ENCODE measurements at regions not wholly inside any gene's neighbourhood (a gene's known extent, or its start where the extent isn't known, plus 50 kb on each side); places are given as distances from the start of the nearest gene placed in this dataset.

GRCh38 chr16:62224646-62225209 lies 188.5 kb upstream of the CDH8 start:
- Mint-ChIP-seq H3K9me3 (peaks cover 5% of the 10 kb centered on the region), H3K27ac (no peak overlapping the region), H3K27me3 (no peaks in the 10 kb centered on the region), H3K4me1 (no peaks in the 10 kb centered on the region), H3K36me3 (ENCODE audit: low read depth) (no peaks in the 10 kb centered on the region), H3K4me3 (no peak overlapping the region)
- POLR2A ChIA-PET, result no interaction called here
- no peak for TF ChIP-seq CTCF (IDR thresholded peaks at IDR 0.05)
- intact Hi-C loops (cut with micrococcal nuclease), result no loop called here
- DNase-seq (no peak), ATAC-seq (ENCODE audit: low read depth) (no peak)
- CTCF ChIA-PET, result no interaction called here

- no peak overlapping the region for H3K4me3 Mint-ChIP-seq
- no peaks in the 10 kb centered on the region for H3K4me1 Mint-ChIP-seq
- ChIA-PET POLR2A (no interaction called here), CTCF (no interaction called here)
- H3K27me3 Mint-ChIP-seq, result no peaks in the 10 kb centered on the region
- no peaks in the 10 kb centered on the region for H3K36me3 Mint-ChIP-seq (ENCODE audit: low read depth)
- intact Hi-C loops (cut with micrococcal nuclease), result no loop called here
- H3K27ac Mint-ChIP-seq, result no peak overlapping the region
- no peak for TF ChIP-seq CTCF (IDR thresholded peaks at IDR 0.05)
- ATAC-seq (ENCODE audit: low read depth) (no peak), DNase-seq (no peak)
- peaks cover 4% of the 10 kb centered on the region for H3K9me3 Mint-ChIP-seq
Observed at GRCh38 chr16:62216837-62217236, 180.6 kb upstream of the CDH8 start.

- no peaks in the 10 kb centered on the region for H3K27me3 Mint-ChIP-seq
- no peaks in the 10 kb centered on the region for H3K36me3 Mint-ChIP-seq (ENCODE audit: low read depth)
- H3K4me3 Mint-ChIP-seq, result no peak overlapping the region
- CTCF ChIA-PET, result no interaction called here
- no peak for TF ChIP-seq CTCF (IDR thresholded peaks at IDR 0.05)
- H3K4me1 Mint-ChIP-seq, result no peaks in the 10 kb centered on the region
- intact Hi-C loops (cut with micrococcal nuclease), result no loop called here
- ATAC-seq (ENCODE audit: low read depth), result no peak
- no peak for DNase-seq
- peaks cover 7% of the 10 kb centered on the region for H3K9me3 Mint-ChIP-seq
- no peak overlapping the region for H3K27ac Mint-ChIP-seq
- POLR2A ChIA-PET, result no interaction called here
Observed at GRCh38 chr16:62213763-62214162, 177.5 kb upstream of the CDH8 start.

- Mint-ChIP-seq H3K36me3 (ENCODE audit: low read depth) (no peaks in the 10 kb centered on the region), H3K9me3 (peaks cover 11% of the 10 kb centered on the region), H3K27ac (no peak overlapping the region), H3K4me1 (no peaks in the 10 kb centered on the region), H3K4me3 (no peak overlapping the region), H3K27me3 (no peaks in the 10 kb centered on the region)
- CTCF ChIA-PET, result no interaction called here
- POLR2A ChIA-PET, result no interaction called here
- ATAC-seq (ENCODE audit: low read depth) (no peak), DNase-seq (no peak)
- intact Hi-C loops (cut with micrococcal nuclease), result no loop called here
- no peak for TF ChIP-seq CTCF (IDR thresholded peaks at IDR 0.05)
Observed at GRCh38 chr16:62208934-62209333, 172.7 kb upstream of the CDH8 start.

GRCh38 chr16:62205459-62205858 lies 169.2 kb upstream of the CDH8 start:
- intact Hi-C loops (cut with micrococcal nuclease), result no loop called here
- no peak overlapping the region for H3K27ac Mint-ChIP-seq
- H3K36me3 Mint-ChIP-seq (ENCODE audit: low read depth), result no peaks in the 10 kb centered on the region
- ATAC-seq (ENCODE audit: low read depth), result no peak
- H3K27me3 Mint-ChIP-seq, result no peaks in the 10 kb centered on the region
- ChIA-PET POLR2A (no interaction called here), CTCF (no interaction called here)
- H3K4me1 Mint-ChIP-seq, result no peaks in the 10 kb centered on the region
- no peak for DNase-seq
- H3K4me3 Mint-ChIP-seq, result no peak overlapping the region
- H3K9me3 Mint-ChIP-seq, result peaks cover 9% of the 10 kb centered on the region
- TF ChIP-seq CTCF (IDR thresholded peaks at IDR 0.05), result no peak

Data from activated B cell treated with CpG ODN at 0.5 μM for 24 hours (primary cell).